Occipital lobe (tissue), 1 donor: ENCODE measurements at regions not wholly inside any gene's neighbourhood (a gene's known extent, or its start where the extent isn't known, plus 50 kb on each side); places are given as distances from the start of the nearest gene placed in this dataset.
"Not testable (repeated sequence)": the region's sequence is repeated elsewhere in the genome, so short reads cannot be mapped to it uniquely, and the experiment has no call there.

Source experiments
- DNase-seq: peaks from one replicate; lab custom pipeline; 2025; lab: John Stamatoyannopoulos, UW

DNA sequence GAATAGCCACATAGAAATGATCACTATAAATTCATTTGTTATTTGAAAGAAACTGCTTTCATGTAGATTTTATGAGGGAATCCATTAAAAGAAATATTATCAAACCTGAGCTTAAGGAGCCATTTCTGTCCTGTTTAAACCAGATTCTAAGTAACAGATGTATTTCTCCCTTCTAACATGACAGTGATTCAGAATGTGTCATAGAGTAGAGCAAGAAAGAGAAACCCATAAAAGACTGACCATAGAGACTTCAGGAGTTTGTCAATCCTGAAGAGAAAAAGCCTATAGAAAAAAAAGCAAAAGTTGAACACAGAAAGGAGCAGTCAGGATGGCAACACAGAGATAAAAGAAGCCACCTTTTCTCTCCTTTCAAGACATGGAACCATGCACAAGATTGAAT, 390.6 kb downstream of the PRIM2 start:
- not testable (repeated sequence) for DNase-seq

DNA sequence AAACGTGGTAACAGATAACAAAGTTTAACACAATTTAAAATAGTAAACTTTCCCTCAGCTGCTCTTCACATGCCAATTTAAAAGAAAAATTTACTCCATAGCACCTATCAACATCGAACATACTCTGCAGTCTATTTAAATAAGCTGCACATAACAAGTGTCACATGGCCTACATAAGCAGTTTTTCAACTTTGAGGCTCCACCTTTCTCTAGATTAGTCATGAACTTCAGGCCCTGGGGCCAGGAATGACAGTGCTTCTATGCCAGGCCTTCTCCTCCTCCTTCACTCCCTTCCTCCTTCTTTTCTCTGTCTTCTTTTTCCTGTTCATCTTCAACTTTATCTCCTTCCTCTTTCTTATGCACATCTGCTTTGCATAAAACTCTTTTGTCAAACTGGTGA, 405.1 kb downstream of the PRIM2 start:
- not testable (repeated sequence) for DNase-seq

DNA sequence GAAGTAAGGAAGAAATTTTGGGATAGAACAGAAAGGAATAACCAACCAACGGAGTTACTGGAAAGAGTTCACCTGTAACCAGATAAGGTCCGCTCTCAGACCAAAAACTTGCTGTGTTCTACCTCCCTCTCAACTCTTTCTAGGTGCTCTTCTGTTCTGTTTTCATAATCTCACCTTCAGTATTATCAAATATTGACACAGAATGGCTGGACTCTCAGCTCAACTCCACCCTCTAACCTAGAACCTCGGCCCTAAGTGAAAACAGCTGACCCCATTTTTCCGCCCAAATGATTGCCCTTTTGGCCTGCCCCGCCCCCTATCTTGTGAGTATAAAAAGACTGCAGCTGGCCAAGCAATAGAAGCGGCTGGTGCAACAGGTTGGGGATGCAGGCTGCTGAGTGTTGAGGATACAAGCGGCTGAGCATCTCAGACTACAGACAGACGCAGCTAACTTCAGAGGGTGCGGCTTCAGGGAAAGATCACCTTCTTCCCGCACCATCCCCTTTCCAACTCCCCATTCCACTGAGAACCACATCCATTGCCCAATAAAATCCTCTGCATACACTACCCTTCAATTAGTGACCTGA, 406.5 kb downstream of the PRIM2 start:
- not testable (repeated sequence) for DNase-seq

DNA sequence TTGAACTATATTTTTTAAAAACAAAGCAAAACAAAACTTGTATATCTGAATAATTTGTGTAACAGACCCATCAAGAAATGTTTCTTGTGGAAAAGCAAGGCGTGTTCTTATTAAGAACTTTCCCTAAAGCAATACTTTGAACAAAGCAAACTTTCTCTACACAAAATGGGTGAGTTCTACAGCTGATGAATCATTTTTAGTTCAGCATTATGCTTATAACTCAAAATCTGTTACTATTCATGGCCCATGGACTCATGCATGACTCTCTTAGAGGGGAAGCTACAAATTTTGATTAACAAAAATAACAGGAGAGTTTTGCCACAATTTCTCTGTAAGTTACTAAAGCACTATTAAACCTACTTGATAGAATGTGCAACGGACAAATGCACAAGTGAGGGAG, 412.0 kb downstream of the PRIM2 start:
- DNase-seq: not testable (repeated sequence)

DNA sequence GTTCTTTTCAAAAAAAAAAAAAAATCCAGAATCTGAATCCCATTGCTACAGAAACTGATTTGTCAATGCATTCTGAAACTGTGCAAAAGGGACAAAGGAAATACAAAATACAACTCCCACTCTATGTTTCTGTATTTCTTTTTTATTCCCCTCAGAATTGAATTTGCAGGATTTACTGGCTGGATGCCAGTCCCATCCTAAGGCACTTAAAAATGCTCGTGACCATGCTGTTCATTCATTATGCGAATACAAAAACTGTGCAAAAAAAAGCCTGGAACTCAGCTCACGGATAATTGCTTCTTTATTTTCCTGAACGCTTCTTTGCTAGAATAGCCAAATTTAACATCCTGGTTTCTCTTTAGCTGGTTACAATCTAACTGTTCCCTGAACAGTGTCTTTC, 413.3 kb downstream of the PRIM2 start:
- DNase-seq: not testable (repeated sequence)

DNA sequence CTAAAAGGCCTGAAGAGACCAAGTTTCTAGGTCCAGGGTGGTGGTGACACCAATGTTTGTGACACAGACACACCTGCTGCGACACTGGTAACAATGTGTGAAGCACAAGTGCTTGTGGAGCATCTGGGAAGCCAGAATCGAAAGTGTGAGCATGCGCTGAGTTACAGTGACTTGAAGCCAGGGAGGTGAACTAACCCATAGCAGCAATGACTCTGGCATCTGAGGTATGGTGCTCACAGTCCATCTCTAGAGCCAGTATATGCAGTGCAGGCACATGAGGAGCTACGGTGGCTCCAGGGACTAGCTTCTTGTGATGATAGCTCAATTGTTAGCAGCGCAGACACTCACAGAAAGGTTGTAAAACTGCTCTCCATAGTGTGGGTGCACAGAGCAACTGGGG, 430.3 kb downstream of the PRIM2 start:
- not testable (repeated sequence) for DNase-seq

DNA sequence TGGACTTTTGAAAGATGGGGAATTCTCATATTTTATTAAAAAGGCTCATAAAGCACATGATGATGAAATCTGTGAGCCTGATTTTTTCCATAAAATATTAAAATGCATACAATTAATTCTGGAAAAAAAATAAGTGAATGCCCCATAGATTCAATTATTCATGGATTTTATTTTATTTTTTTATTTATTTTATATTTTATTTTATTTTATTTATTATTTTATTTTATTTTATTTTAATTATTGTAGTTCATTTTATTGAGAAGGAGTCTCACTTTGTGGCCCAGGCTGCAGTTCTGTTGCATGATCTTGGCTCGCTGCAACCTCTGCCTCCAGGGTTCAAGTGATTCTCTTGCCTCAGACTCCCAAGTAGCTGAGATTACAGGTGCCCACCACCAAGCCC, 442.4 kb downstream of the PRIM2 start:
- DNase-seq: not testable (repeated sequence)

DNA sequence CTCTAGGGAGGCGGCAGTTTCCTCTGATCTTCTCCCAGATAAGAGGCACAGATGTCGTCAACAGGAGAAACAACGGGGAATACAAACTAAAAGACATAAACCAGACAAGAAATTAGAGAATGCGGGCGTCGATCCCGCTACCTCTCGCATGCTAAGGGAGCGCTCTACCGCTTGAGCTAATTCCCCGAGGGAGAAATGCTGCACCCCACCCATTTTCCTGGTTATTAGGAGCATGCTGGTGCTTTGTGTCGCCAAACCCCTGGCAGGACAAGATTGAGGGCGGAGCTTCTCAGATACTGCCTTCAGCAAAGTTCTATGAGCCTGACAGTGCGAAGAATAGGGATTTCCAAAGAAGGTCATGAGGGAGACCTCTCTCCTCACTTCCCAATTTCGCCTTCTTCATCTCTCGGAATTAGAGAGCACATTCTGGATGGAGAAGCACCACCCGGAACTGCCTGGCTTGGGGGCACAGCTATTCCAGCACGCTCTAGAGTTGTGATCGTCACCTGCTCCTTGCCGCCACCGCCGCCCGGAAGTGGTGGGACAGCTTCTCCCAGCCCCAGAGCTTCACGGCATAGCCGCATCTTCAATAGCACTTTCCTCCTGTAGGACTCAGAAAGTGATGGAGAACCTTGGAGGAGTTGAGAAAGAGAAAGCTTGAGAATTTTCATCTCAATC, 475.4 kb downstream of the PRIM2 start:
- not testable (repeated sequence) for DNase-seq

DNA sequence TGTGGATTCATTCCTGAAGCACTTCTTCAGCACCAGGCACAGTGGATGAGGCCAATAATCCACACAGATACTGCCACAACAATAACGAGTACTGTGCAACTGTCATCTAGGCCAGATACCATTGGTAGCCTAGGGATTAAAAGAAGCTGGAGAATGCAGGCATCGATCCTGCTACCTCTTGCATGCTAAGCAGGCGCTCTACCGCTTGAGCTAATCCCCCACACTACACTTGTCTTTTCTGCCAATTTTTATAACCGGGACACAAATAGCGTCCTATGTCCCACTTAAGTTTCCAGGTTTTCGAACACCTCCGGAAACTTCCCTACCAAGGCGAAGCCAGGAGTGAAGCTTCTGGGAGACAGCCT, 475.9 kb downstream of the PRIM2 start:
- not testable (repeated sequence) for DNase-seq

DNA sequence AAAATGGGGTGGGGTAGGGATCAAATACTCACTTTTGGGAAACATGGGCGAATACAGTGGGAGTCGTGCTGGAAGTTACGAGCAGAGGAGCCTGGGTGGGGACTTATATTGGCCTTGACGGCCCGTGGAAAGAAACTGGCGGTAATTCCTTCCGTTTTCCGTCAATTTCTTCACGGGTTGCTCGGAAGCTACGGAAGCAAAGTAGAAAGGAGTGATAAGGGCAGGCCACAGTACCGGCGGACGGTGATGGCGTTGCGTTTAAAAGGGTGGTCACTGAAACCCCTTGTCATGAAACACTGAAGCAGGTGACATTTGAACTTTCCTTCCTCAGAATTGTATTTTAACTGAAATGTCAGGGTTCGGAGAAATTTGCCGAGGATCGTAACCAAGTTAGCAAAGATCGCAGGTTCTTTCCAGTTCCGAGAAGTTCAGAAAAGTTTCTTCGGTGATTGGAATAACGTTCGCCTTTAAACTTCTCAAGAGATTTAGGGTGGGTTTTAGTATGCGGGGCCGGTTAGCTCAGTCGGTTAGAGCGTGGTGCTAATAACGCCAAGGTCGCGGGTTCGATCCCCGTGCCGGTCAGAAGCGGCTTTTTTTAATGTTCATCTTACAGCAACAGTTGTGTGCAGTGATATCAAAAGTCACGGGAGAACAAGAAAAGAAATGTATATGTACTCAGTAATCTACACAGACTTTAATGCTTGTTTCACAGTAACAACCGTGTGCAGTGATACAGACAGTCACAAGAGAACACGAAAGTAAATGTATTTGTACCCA, 482.5 kb downstream of the PRIM2 start:
- not testable (repeated sequence) for DNase-seq

DNA sequence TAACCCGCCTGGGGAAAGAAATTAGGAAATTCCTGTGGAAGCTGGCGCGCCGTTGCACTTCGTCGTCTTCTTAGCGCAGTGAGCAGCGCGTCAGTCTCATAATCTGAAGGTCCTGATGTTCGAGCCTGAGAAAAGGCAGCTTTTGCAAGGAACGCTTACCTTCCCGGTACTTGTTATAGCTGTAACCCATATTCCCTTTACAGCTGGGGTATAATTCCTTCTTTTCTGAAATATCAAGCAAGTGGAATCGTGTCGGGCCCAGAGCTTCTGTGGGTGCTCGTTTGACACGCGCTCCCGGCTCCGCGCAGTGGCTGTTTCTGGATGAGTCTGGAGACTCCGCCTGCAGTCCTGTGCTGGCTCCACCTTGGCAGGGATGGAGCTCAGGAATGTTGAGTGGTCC, 491.2 kb downstream of the PRIM2 start:
- not testable (repeated sequence) for DNase-seq

DNA sequence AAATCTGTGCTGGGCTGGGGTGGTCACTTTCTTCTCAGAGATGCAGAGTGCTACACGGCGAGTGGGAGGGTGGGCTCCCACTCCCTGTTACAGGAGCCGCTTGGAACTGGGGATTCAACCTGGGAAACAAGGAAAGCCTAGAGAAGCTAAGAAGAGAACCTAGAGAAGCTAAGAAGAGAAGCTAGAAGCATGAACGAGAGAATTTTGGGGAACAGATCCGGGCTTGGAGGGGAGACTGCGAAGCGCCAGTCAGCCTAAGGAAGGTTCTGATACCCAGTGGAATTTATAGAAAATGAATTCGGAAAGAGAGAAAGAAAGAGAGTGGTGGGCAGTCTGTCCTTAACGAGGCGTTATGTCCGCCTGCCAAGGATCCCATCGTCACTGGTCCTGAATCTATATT, 492.0 kb downstream of the PRIM2 start:
- not testable (repeated sequence) for DNase-seq

DNA sequence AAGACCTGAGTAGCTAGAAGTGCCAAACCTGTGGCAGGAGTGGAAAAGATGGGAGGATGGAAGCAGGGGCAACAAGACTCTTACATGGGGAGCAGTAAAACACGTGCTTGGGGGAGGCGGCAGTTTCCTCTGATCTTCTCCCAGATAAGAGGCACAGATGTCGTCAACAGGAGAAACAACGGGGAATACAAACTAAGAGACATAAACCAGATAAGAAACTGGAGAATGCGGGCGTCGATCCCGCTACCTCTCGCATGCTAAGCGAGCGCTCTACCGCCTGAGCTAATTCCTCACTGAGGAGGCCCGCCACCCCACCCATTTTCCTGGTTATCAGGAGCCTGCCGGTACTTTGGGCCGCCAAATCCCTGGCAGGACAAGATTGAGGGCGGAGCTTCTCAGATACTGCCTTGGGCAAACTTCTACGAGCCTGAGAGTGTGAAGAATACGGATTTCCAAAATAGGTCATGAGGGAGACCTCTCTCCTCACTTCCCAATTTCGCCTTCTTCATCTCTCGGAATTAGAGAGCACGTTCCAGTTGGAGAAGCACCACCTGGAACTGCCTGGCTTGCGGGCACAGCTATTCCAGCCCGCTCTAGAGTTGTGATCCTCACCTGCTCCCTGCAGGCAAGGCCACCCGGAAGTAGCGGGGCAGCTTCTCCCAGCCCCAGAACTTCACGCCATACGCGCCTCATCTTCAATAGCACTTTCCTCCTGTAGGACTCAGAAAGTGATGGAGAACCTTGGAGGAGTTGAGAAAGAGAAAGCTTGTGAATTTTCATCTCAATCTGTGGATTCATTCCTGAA, 496.0 kb downstream of the PRIM2 start:
- not testable (repeated sequence) for DNase-seq

DNA sequence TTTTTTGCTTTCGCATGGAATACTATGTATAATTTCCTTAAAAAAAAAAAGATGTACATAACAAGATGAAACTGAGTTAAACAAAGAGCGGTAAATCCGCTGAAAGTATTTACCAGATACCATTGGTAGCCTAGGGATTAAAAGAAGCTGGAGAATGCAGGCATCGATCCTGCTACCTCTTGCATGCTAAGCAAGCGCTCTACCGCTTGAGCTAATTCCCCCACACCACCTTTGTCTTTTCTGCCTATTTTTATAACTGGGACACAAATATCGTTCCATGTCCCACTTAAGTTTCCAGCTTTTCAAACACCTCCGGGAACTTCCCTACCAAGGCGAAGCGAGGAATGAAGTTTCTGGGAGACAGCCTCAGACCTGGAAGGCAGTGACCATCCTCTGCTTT, 498.4 kb downstream of the PRIM2 start:
- DNase-seq: not testable (repeated sequence)

DNA sequence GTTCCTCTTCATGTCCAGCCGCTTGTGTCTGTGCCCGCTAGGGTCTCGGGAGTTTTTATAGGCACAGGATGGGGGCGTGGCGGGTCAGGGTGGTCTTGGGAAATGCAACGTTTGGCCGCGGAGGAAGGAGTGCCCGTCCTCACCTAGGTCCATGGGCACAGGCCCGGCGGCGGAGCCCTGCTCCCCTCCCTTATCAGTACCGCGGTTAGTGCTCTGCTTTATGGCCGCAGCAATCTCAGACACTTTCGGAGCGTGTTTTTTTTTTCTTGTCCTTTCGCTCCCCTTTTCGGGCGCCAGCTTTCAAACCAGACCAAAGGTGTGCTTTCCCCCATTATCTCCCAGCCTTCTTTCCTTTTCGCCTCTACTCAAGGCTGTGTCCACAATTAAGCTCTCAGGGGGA, 503.9 kb downstream of the PRIM2 start:
- DNase-seq: not testable (repeated sequence)

DNA sequence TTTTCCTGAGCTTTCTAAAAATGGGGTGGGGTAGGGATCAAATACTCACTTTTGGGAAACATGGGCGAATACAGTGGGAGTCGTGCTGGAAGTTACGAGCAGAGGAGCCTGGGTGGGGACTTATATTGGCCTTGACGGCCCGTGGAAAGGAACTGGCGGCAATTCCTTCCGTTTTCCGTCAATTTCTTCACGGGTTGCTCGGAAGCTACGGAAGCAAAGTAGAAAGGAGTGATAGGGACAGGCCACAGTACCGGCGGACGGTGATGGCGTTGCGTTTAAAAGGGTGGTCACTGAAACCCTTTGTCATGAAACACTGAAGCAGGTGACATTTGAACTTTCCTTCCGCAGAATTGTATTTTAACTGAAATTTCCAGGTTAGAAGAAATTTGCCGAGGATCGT, 505.0 kb downstream of the PRIM2 start:
- DNase-seq: not testable (repeated sequence)

DNA sequence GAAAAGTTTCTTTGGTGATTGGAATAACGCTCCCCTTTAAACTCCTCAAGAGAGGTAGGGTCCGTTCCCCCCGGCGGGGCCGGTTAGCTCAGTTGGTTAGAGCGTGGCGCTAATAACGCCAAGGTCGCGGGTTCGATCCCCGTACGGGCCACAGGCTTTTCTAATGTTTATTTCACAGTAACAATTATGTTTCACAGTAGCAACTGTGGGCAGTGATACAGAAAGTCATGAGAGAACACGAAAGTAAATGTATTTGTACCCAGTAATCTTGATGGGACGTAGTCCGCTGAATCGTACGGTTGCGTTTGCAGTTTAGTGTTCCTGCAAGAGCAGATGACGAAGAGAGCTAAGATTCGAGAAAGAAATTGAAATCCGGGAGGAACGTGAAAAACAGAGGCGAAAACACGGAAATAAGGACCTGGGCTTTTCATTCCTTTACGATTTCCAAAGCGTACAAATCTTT, 505.5 kb downstream of the PRIM2 start:
- no peak for DNase-seq

DNA sequence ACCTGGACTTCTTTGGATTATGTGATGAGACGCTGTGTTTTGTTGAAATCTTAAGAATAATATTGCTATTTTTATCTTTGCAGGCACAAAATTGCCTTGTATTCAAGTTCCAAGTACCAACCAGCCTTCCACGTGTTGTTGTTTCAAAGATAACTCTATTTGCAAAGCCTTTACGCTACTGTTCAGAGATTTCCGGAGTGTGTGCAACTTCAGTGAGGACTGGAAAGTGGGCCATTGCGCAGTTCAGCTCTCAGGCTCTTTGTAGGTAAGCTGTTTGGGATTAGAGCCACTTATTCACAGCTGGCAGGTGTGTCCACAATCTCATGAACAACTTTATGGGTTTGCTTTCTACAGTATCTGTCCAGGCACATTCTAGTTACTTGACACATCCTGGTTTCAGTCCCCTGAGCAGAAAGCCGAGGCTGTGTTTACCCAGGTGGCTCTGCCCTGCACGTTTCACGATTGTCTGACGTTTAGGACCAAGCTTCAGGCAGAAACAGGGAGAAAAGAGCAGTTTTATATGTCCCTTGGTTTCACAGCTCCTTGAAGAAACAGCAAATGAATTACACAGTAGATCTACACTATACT, 520.3 kb downstream of the PRIM2 start:
- not testable (repeated sequence) for DNase-seq

DNA sequence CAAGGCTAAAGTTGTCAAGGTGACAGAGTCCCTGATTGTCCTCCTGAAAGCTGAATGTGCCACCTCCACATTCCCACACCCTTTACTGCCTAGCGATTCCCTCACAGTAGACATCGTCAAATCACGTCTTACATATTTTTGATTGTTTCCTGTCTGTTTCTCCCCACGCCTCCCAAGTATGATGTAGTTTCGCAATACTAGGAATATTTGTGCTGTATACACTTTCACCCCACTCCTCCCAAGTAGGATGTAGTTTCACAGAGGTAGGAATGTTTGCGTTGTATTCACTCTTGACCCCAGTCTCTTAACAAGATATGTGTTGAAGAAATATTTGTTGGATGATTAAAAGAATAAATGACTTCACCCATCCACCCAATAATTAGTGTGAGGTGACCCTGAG, 524.1 kb downstream of the PRIM2 start:
- DNase-seq: not testable (repeated sequence)

DNA sequence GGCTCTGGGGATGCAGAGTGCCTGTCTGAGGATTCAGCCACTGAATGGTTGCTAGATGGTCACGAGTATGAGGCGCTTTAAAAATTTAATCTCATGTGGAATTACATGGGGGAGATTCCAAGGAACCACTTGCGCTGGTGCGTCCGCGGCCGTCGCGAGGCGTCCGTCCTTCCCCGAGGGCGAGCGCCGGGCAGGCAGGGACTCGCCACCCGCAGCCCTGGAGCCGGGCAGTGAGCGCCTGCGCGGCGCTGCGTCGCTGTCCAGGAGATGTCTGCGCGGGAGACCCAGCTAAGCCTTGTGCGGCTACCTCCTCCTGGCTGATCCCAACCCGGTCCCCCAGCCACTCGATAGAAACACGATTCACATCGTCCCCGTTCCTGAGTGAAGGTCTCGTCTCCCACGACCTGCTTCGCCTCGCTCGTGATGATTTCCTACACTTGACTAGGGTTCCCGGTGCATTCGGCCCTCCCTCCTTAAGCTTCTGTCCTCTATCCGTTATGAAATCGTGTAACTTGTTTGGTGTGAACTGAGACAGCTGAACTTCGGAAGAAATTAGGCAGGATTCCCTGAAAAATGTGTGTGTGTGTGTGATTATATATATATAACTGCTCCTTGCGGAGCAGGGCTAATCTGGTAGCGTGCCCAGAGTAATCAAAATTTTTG, 536.4 kb downstream of the PRIM2 start:
- peak; percentile 0 for DNase-seq
